Muscle layer of duodenum (tissue), 2 donors: ENCODE measurements at regions not wholly inside any gene's neighbourhood (a gene's known extent, or its start where the extent isn't known, plus 50 kb on each side); places are given as distances from the start of the nearest gene placed in this dataset.

Experiments used
- H3K27ac ChIP-seq: one replicate; pipeline ENCODE4 v1.7.0; 2013; ENCODE audit warnings: mild to moderate bottlenecking, low read length
- H3K27me3 ChIP-seq: one replicate; pipeline ENCODE4 v1.7.0; 2013; ENCODE audit warnings: low read depth, mild to moderate bottlenecking, control low read depth, low read length
- H3K36me3 ChIP-seq, 2 donors: one replicate each; pipeline ENCODE4 v1.7.0; 2013; ENCODE audit warnings: low read length in 2 of 2, control low read depth in 1 of 2, mild to moderate bottlenecking in 1 of 2; ENCODE audit not compliant: insufficient read depth in 2 of 2, control insufficient read depth in 1 of 2
- H3K4me1 ChIP-seq, 2 donors: one replicate each; pipeline ENCODE4 v1.7.0; 2013; ENCODE audit warnings: low read length in 2 of 2, mild to moderate bottlenecking in 2 of 2, control low read depth in 1 of 2, moderate library complexity in 1 of 2; ENCODE audit not compliant: insufficient read depth in 2 of 2, control insufficient read depth in 1 of 2
- H3K4me3 ChIP-seq, 2 donors: one replicate each; pipeline ENCODE4 v1.7.0; 2013; ENCODE audit warnings: low read length in 2 of 2, low read depth in 1 of 2, mild to moderate bottlenecking in 1 of 2
- H3K9me3 ChIP-seq, 2 donors: one replicate each; pipeline ENCODE4 v1.7.0; 2013; ENCODE audit warnings: low read length in 2 of 2, control low read depth in 1 of 2, mild to moderate bottlenecking in 1 of 2; ENCODE audit not compliant: control insufficient read depth in 1 of 2
- donor health status: healthy.

- no peaks in the 10 kb centered on the region for H3K27me3 ChIP-seq
- no peaks in the 10 kb centered on the region for H3K4me1 ChIP-seq
- H3K36me3 ChIP-seq = no peaks in the 10 kb centered on the region
- no peak overlapping the region for H3K4me3 ChIP-seq
- no peaks in the 10 kb centered on the region for H3K9me3 ChIP-seq
- H3K27ac ChIP-seq = no peak overlapping the region
These were observed 91.5 kb upstream of the SASH1 start for GRCh38 chr6:148250975-148251685.

GRCh38 chr6:148251891-148252290 is 90.7 kb upstream of the SASH1 start:
- Histone ChIP-seq H3K27ac (no peak overlapping the region), H3K27me3 (no peaks in the 10 kb centered on the region), H3K36me3 (no peaks in the 10 kb centered on the region), H3K4me1 (no peaks in the 10 kb centered on the region), H3K9me3 (no peaks in the 10 kb centered on the region), H3K4me3 (no peak overlapping the region)

- no peaks in the 10 kb centered on the region for H3K27me3 ChIP-seq
- H3K9me3 ChIP-seq = no peaks in the 10 kb centered on the region
- H3K36me3 ChIP-seq = no peaks in the 10 kb centered on the region
- H3K4me3 ChIP-seq = no peak overlapping the region
- no peaks in the 10 kb centered on the region for H3K4me1 ChIP-seq
- H3K27ac ChIP-seq = no peak overlapping the region
These were observed 84.8 kb upstream of the SASH1 start for GRCh38 chr6:148257810-148258209.

DNA sequence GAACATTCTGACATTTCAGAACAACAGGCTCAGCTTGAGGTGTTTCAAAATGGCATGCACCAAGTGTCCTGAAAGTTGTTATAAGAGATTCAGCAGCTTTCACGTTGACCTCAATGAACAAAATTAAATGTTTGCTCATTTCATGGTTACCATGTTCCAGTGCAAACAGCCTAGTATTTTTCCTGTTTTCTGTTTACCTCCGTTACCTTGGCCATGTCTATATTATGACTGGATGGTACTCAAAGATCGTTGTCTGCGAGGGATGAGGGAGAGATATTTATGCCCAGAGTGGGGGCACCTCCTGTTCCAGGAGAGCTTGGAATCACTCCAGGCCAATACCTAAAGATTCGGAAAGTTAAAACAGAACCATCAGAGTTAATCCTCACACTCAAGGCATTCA is 83.8 kb upstream of the SASH1 start:
- no peaks in the 10 kb centered on the region for H3K4me1 ChIP-seq
- H3K9me3 ChIP-seq = no peaks in the 10 kb centered on the region
- H3K27me3 ChIP-seq = no peaks in the 10 kb centered on the region
- no peak overlapping the region for H3K4me3 ChIP-seq
- H3K36me3 ChIP-seq = no peaks in the 10 kb centered on the region
- no peak overlapping the region for H3K27ac ChIP-seq

GRCh38 chr6:148261470-148261869 is 81.2 kb upstream of the SASH1 start:
- Histone ChIP-seq H3K4me3 (no peak overlapping the region), H3K4me1 (no peaks in the 10 kb centered on the region), H3K9me3 (no peaks in the 10 kb centered on the region), H3K27me3 (no peaks in the 10 kb centered on the region), H3K27ac (no peak overlapping the region), H3K36me3 (no peaks in the 10 kb centered on the region)

- Histone ChIP-seq H3K27me3 (no peaks in the 10 kb centered on the region), H3K36me3 (no peaks in the 10 kb centered on the region), H3K4me1 (no peaks in the 10 kb centered on the region)
These were observed 79.6 kb upstream of the SASH1 start for GRCh38 chr6:148263010-148263409.

GRCh38 chr6:148263961-148264360 is 78.7 kb upstream of the SASH1 start:
- Histone ChIP-seq H3K27ac (no peak overlapping the region), H3K9me3 (no peaks in the 10 kb centered on the region), H3K36me3 (no peaks in the 10 kb centered on the region)

More at GRCh38 chr6:148263010-148263409, 79.6 kb upstream of the SASH1 start:
- Histone ChIP-seq H3K4me3 (no peak overlapping the region), H3K27ac (no peak overlapping the region), H3K9me3 (no peaks in the 10 kb centered on the region)

DNA sequence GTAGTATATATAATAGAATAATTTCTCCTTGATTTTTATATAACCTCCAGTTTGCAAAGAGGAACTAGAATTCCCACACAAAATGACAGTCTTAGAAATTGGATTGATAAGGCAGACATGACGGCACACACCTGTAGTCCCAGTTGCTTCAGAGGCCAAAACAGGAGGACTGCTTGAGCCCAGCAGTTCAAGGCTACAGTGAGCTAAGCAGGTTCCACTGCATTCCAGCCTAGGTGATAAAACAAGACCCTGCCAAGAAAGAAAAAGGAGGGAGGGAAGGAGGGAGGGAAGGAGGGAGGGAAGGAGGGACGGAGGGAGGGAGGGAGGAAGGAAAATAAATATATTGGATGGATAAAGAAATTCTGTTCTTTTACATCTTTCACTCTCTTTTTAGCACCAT is 77.6 kb upstream of the SASH1 start:
- Histone ChIP-seq H3K36me3 (no peaks in the 10 kb centered on the region), H3K4me3 (no peak overlapping the region), H3K27ac (no peak overlapping the region), H3K9me3 (no peaks in the 10 kb centered on the region), H3K4me1 (no peaks in the 10 kb centered on the region), H3K27me3 (no peaks in the 10 kb centered on the region)

More at GRCh38 chr6:148263961-148264360, 78.7 kb upstream of the SASH1 start:
- no peak overlapping the region for H3K4me3 ChIP-seq
- H3K4me1 ChIP-seq = no peaks in the 10 kb centered on the region
- H3K27me3 ChIP-seq = no peaks in the 10 kb centered on the region

DNA sequence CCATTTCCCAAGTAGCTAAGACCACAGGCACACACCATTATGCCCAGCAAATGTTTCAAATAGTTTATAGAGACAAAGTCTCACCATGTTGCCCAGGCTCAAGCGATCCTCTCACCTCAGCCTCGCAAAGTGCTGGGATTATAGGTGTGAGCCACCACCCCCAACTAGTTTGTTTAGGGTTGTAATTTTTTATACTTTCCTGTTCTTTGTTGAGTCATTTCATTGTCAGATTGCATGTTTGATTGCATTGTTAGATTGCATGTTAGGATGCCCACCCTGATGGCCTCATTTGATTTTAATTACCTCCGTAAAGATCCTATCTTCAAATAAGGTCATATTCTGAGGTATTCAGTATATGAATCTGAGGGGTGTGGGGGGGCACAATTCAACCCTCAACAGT is 73.3 kb upstream of the SASH1 start:
- no peak overlapping the region for H3K4me3 ChIP-seq
- no peaks in the 10 kb centered on the region for H3K4me1 ChIP-seq
- H3K9me3 ChIP-seq = no peaks in the 10 kb centered on the region
- H3K36me3 ChIP-seq = no peaks in the 10 kb centered on the region
- no peaks in the 10 kb centered on the region for H3K27me3 ChIP-seq
- no peak overlapping the region for H3K27ac ChIP-seq

DNA sequence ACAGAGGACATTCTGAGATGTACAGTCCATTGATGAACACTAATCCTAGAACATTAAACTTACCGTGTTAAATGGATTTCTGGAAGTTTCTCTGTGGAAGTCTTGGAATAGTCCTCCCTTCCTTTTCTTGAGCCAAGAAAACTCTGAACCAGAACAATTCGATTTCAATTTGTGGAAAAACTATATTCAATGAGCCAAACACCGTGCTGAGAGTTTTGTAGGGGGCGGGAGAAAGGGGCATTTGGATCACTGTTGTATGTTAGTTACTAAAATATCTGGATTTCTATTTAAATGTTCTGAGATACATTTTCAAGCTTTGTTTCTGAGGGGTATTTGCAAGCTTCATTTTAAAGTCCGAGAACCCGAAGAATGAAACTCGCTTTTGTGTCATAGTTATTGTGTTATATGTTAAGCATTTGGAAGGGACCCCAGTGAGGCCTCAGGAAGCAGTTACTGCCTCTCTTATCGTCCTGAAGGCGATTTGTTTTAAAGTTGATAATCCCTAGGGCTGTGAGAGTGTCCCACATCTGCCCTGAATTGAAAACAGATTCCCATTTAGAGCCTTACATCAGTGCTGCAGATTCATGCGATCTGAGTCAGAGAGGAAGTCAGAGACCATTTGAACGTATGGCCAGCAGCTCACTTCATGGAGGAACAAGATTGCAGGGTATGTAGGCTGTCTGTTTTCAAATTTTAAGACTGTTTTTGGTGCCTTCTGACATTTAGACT is 70.8 kb upstream of the SASH1 start:
- H3K4me1 ChIP-seq = no peaks in the 10 kb centered on the region
- peak overlapping the region in 1 of 2 donors; percentile 12 for H3K4me3 ChIP-seq
- no peak overlapping the region for H3K27ac ChIP-seq
- H3K36me3 ChIP-seq = no peaks in the 10 kb centered on the region
- H3K27me3 ChIP-seq = no peaks in the 10 kb centered on the region
- H3K9me3 ChIP-seq = no peaks in the 10 kb centered on the region

GRCh38 chr6:148272597-148272996 is 70.0 kb upstream of the SASH1 start:
- no peaks in the 10 kb centered on the region for H3K36me3 ChIP-seq
- H3K27ac ChIP-seq = no peak overlapping the region
- no peaks in the 10 kb centered on the region for H3K27me3 ChIP-seq
- no peaks in the 10 kb centered on the region for H3K4me1 ChIP-seq
- no peak overlapping the region for H3K4me3 ChIP-seq
- H3K9me3 ChIP-seq = no peaks in the 10 kb centered on the region
